Neural cell (in vitro differentiated cells): ENCODE measurements at regions not wholly inside any gene's neighbourhood (a gene's known extent, or its start where the extent isn't known, plus 50 kb on each side); places are given as distances from the start of the nearest gene placed in this dataset.
"Not testable (repeated sequence)": the region's sequence is repeated elsewhere in the genome, so short reads cannot be mapped to it uniquely, and the experiment has no call there.

Experiments used
- H2AFZ ChIP-seq: fragments of 200-600, 300-800 bp; sonication (generic), shearing (Covaris generic); 2 replicates; pipeline ENCODE4 v1.6.0; 2014; ENCODE audit warnings: low read depth, mild to moderate bottlenecking, antibody characterized with exemption, low read length, moderate library complexity
- H3F3A ChIP-seq: fragments of 200-600 bp; shearing (Covaris generic); 2 replicates; pipeline ENCODE4 v1.6.1; 2016; ENCODE audit warnings: mild to moderate bottlenecking, moderate library complexity, mixed read lengths, antibody characterized with exemption, low read length; ENCODE audit not compliant: insufficient read depth, poor library complexity, severe bottlenecking
- H3K27ac ChIP-seq: fragments of 200-600, 300-800 bp; sonication (generic), shearing (Covaris generic); 2 replicates; pipeline ENCODE4 v1.5.1; 2014; ENCODE audit warnings: mild to moderate bottlenecking, low read length, moderate library complexity
- H3K27me3 ChIP-seq: fragments of 300-800, 200-600 bp; sonication (generic), shearing (Covaris generic); 2 replicates; pipeline ENCODE4 v1.6.0; 2014; ENCODE audit warnings: mild to moderate bottlenecking, low read depth, low read length, moderate library complexity; ENCODE audit not compliant: insufficient read depth
- H3K36me3 ChIP-seq: fragments of 300-800, 200-600 bp; sonication (generic), shearing (Covaris generic); 2 replicates; pipeline ENCODE4 v1.5.1; 2014; ENCODE audit warnings: mild to moderate bottlenecking, antibody characterized with exemption, low read length, moderate library complexity; ENCODE audit not compliant: insufficient read depth
- H3K4me2 ChIP-seq: fragments of 300-800, 200-600 bp; sonication (generic), shearing (Covaris generic); 2 replicates; pipeline ENCODE4 v1.6.0; 2014; ENCODE audit warnings: mild to moderate bottlenecking, low read length
- H3K4me3 ChIP-seq: fragments of 300-800, 200-600 bp; sonication (generic), shearing (Covaris generic); 2 replicates; pipeline ENCODE4 v1.5.1; 2014; ENCODE audit warnings: mild to moderate bottlenecking, low read length, moderate library complexity
- H3K79me2 ChIP-seq: fragments of 200-600 bp; shearing (Covaris generic); replicated peaks from 2 replicates; pipeline ENCODE4 v1.6.0; 2014; ENCODE audit warnings: mild to moderate bottlenecking, low read length, moderate library complexity; ENCODE audit not compliant: insufficient read depth
- H3K9ac ChIP-seq: fragments of 300-800, 200-600 bp; sonication (generic), shearing (Covaris generic); 2 replicates; pipeline ENCODE4 v1.6.1; 2016; ENCODE audit warnings: mild to moderate bottlenecking, low read length, mixed read lengths
- H3K9me2 ChIP-seq: fragments of 200-600 bp; shearing (Covaris generic); 2 replicates; pipeline ENCODE4 v1.6.1; 2016; ENCODE audit warnings: mild to moderate bottlenecking, low read length, mixed read lengths; ENCODE audit not compliant: insufficient read depth
- H3K9me3 ChIP-seq: fragments of 200-600, 300-800 bp; sonication (generic), shearing (Covaris generic); 2 replicates; pipeline ENCODE4 v1.6.1; 2016; ENCODE audit warnings: mild to moderate bottlenecking, mixed run types, low read length, moderate library complexity, mixed read lengths
- H4K20me1 ChIP-seq: fragments of 200-600 bp; shearing (Covaris generic); 2 replicates; pipeline ENCODE4 v1.6.1; 2016; ENCODE audit warnings: mild to moderate bottlenecking, mixed run types; ENCODE audit not compliant: insufficient read depth
- EP300 ChIP-seq: fragments of 450-650 bp; conservative IDR thresholded peaks from 2 replicates; pipeline ENCODE4 v1.6.1; 2014; ENCODE audit warnings: antibody characterized with exemption, mild to moderate bottlenecking, moderate library complexity; ENCODE audit not compliant: poor library complexity, severe bottlenecking
- EZH2 ChIP-seq: fragments of 200-600, 300-800 bp; shearing (Covaris generic), sonication (generic); IDR thresholded peaks from 2 replicates; pipeline ENCODE4 v1.6.1; 2014; ENCODE audit warnings: antibody characterized with exemption, low read length, borderline replicate concordance, mild to moderate bottlenecking; ENCODE audit not compliant: insufficient read depth, poor library complexity, severe bottlenecking
- MXI1 ChIP-seq: fragments of 450-650 bp; conservative IDR thresholded peaks from 2 replicates; pipeline ENCODE4 v1.6.1; 2014; ENCODE audit warnings: antibody characterized with exemption, mild to moderate bottlenecking; ENCODE audit not compliant: poor library complexity, severe bottlenecking
- POLR2AphosphoS5 ChIP-seq: IDR thresholded peaks from 2 replicates; pipeline ENCODE4 v1.6.1; 2012
- RAD21 ChIP-seq: fragments of 450-650 bp; conservative IDR thresholded peaks from 2 replicates; pipeline ENCODE4 v1.6.1; 2014; ENCODE audit warnings: antibody characterized with exemption, mild to moderate bottlenecking, moderate library complexity
- SMC3 ChIP-seq: fragments of 450-650 bp; conservative IDR thresholded peaks from 2 replicates; pipeline ENCODE4 v1.6.1; 2014; ENCODE audit warnings: antibody characterized with exemption, mild to moderate bottlenecking, moderate library complexity; ENCODE audit not compliant: poor library complexity
- TAF1 ChIP-seq: IDR thresholded peaks from 2 replicates; pipeline ENCODE4 v1.6.1; 2012; ENCODE audit warnings: low read depth
- TF ChIP-seq, protein P1 (sequence below): IDR thresholded peaks from 2 replicates; pipeline ENCODE4 v1.6.1; 2012; ENCODE audit warnings: borderline replicate concordance
- TF ChIP-seq, protein P2 (sequence below): fragments of 450-650 bp; IDR thresholded peaks from 2 replicates; pipeline ENCODE4 v1.5.1; 2014; ENCODE audit warnings: antibody characterized with exemption, mild to moderate bottlenecking, moderate library complexity; ENCODE audit not compliant: poor library complexity, severe bottlenecking

DNA sequence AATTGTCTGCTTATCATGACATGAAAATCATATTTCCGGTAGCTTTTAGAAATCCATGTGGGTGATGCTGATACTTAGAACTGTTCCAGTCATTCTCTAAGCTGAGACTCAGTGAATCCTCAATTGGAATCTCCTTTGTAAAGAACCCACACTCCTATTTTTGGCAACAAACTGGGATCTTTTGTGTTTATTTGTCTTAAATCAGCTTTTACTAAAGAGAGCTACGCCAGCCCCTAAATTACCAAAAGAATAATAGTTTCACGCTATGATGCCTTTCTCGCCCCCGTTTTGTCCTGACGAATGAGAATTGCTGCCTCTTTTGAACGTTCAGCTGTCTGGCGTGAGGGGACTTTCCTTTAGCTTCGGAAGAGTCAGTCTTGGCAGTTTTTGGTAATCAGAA is 195.9 kb downstream of the SHOX start:
- no peak overlapping the region for H2AFZ ChIP-seq
- no peak overlapping the region for H3K4me2 ChIP-seq
- H3K9ac ChIP-seq: no peak overlapping the region
- no peaks in the 10 kb centered on the region for H3K79me2 ChIP-seq
- H3K27ac ChIP-seq: no peak overlapping the region
- no peak for TF ChIP-seq RAD21
- TF ChIP-seq EZH2: no peak
- TF ChIP-seq TAF1: no peak
- no peak for TF ChIP-seq POLR2AphosphoS5
- TF ChIP-seq, protein P1, sequence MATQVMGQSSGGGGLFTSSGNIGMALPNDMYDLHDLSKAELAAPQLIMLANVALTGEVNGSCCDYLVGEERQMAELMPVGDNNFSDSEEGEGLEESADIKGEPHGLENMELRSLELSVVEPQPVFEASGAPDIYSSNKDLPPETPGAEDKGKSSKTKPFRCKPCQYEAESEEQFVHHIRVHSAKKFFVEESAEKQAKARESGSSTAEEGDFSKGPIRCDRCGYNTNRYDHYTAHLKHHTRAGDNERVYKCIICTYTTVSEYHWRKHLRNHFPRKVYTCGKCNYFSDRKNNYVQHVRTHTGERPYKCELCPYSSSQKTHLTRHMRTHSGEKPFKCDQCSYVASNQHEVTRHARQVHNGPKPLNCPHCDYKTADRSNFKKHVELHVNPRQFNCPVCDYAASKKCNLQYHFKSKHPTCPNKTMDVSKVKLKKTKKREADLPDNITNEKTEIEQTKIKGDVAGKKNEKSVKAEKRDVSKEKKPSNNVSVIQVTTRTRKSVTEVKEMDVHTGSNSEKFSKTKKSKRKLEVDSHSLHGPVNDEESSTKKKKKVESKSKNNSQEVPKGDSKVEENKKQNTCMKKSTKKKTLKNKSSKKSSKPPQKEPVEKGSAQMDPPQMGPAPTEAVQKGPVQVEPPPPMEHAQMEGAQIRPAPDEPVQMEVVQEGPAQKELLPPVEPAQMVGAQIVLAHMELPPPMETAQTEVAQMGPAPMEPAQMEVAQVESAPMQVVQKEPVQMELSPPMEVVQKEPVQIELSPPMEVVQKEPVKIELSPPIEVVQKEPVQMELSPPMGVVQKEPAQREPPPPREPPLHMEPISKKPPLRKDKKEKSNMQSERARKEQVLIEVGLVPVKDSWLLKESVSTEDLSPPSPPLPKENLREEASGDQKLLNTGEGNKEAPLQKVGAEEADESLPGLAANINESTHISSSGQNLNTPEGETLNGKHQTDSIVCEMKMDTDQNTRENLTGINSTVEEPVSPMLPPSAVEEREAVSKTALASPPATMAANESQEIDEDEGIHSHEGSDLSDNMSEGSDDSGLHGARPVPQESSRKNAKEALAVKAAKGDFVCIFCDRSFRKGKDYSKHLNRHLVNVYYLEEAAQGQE: no peak
- no peaks in the 10 kb centered on the region for H3K27me3 ChIP-seq
- H3K36me3 ChIP-seq: no peaks in the 10 kb centered on the region
- no peaks in the 10 kb centered on the region for H3K9me3 ChIP-seq
- H4K20me1 ChIP-seq: no peaks in the 10 kb centered on the region
- no peak overlapping the region for H3K4me3 ChIP-seq
- no peaks in the 10 kb centered on the region for H3F3A ChIP-seq
- H3K9me2 ChIP-seq: no peaks in the 10 kb centered on the region

DNA sequence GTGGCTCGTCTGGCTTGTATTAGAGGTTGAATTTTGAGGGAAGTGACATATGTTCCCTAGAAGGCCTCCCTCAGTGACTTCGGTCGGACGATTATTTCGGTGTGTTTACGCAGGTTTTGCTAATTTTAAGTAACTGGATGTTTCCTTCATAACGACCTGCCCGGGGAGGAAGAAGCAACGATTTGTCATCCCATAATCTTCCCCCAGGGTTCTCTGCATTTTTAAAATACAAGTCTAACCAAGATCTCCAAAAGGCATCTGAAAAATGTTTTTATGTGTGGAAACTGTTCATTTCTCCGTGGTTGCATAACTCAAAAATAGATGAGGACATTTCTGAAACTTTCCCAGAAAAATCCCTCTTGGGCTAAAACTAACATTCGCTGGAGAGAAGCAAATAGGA is 195.4 kb downstream of the SHOX start:
- Histone ChIP-seq H3K9me3 (no peaks in the 10 kb centered on the region), H3K9me2 (no peaks in the 10 kb centered on the region), H3K36me3 (no peaks in the 10 kb centered on the region), H3K4me2 (no peak overlapping the region), H3K27ac (no peak overlapping the region), H4K20me1 (no peaks in the 10 kb centered on the region), H3K4me3 (no peak overlapping the region), H3F3A (no peaks in the 10 kb centered on the region), H3K79me2 (no peaks in the 10 kb centered on the region), H3K27me3 (no peaks in the 10 kb centered on the region), H3K9ac (no peak overlapping the region), H2AFZ (no peak overlapping the region)
- TF ChIP-seq EP300: no peak
- no peak for TF ChIP-seq TAF1
- no peak for TF ChIP-seq SMC3
- TF ChIP-seq MXI1: no peak
- no peak for TF ChIP-seq EZH2
- TF ChIP-seq RAD21: no peak
- TF ChIP-seq, protein P1: no peak
- no peak for TF ChIP-seq POLR2AphosphoS5
- TF ChIP-seq, protein P2, sequence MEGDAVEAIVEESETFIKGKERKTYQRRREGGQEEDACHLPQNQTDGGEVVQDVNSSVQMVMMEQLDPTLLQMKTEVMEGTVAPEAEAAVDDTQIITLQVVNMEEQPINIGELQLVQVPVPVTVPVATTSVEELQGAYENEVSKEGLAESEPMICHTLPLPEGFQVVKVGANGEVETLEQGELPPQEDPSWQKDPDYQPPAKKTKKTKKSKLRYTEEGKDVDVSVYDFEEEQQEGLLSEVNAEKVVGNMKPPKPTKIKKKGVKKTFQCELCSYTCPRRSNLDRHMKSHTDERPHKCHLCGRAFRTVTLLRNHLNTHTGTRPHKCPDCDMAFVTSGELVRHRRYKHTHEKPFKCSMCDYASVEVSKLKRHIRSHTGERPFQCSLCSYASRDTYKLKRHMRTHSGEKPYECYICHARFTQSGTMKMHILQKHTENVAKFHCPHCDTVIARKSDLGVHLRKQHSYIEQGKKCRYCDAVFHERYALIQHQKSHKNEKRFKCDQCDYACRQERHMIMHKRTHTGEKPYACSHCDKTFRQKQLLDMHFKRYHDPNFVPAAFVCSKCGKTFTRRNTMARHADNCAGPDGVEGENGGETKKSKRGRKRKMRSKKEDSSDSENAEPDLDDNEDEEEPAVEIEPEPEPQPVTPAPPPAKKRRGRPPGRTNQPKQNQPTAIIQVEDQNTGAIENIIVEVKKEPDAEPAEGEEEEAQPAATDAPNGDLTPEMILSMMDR: no peak

DNA sequence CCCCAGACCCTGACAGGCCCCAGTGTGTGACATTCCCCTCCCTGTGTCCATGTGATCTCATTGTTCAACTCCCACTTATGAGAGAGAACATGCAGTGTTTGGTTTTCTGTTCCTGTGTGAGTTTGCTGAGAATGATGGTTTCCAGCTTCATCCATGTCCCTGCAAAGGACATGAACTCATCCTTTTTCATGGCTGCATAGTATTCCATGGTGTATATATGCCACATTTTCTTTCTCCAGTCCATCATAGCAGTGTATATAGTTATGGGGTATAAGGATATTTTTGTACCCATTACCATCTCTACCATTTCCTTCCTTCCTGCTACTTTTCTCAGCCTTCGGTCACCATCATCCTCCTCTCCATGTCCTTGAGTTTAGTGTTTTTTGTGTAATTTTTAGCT is 192.5 kb downstream of the SHOX start:
- H3K9me3 ChIP-seq, H3K9me2 ChIP-seq, H3K36me3 ChIP-seq, H3K4me3 ChIP-seq, H3K9ac ChIP-seq, H3K79me2 ChIP-seq, H3K27me3 ChIP-seq, H4K20me1 ChIP-seq, H3F3A ChIP-seq, H3K4me2 ChIP-seq, H2AFZ ChIP-seq, H3K27ac ChIP-seq: not testable (repeated sequence)
